HK-2 (cell line): ENCODE measurements at regions not wholly inside any gene's neighbourhood (a gene's known extent, or its start where the extent isn't known, plus 50 kb on each side); places are given as distances from the start of the nearest gene placed in this dataset.

Source experiments
- DNase-seq: peaks from one replicate; pipeline ENCODE4 v3.0.0-alpha.2; 2018; ENCODE audit not compliant: unreplicated experiment

GRCh38 chr7:55690-56248 is 136.6 kb upstream of the FAM20C start:
- no peak for DNase-seq

- DNase-seq: no peak
Measured at GRCh38 chr7:56291-56913, 136.0 kb upstream of the FAM20C start.

DNA sequence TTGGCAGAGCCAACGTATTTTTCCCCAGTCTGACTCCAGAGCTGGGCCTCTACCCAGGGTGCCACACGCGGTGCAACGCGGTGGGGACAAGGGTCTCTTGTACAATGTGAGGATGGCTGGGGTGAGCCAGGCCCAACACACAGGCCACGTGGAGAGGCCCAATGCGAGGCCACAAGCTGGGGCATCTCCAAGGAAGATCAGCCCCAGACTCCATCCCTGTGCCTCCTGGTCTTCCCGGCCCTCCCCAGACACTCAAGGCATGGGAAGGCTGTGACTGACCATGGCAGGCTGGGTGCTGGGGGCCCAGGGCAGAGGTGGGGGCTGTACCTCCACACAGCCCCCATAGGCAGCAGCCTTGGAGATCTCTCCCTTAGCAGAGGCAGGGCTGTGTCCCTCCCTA is 135.3 kb upstream of the FAM20C start:
- DNase-seq: no peak

DNA sequence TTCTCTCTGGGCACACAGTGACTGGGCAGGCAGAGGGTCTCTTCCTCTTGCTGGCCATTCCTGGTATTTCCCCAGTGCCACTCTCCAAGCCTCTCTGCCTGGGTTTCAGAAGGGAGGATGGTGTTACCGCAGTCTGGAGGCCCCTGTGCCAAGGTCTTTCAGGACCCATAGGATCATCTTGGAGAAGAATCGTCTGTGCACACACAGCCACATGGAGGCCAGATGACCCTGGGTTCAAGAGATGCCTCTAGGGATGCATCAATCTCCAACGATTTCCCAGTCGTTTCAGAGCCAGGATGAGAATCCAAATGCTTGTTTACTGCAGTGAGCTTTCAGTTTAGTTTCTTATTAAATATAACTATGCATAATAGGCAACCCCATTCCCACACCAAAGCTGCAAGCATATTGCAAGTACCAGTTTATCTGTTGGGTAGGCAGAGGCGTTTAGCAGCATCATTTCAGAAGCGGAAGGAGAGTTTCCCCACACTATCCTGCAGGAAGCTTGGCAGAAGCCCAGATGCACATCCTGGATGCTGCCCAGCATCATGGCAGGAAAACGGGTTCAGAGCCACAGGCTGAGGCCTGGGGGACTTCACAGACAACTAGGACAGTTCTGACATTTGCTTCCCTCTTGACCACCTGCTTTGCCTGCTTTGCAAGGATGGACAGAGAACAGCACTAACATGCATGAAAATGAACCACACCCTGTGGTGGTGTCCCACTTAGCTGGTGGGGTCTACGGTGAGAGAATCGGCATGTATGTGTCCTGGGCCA is 134.7 kb upstream of the FAM20C start:
- no peak for DNase-seq

DNA sequence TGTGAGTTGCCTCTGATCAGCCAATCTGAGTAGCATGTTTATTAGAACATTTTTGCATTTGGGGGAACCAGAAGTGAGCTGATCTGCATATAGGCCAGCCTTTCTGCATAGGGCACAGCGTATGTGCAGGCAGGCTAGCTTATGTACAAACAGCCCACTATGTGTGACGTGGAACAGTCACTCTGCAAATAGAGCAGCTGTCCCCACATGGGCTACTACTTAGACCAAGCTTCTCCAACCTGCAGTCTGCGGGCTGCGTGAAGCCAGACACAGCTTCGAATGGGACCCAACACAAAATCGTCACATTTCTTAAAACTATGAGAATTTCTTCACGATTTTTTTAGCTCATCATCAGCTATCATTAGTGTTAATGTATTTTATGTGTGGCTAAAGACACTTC is 134.1 kb upstream of the FAM20C start:
- DNase-seq: no peak

GRCh38 chr7:59079-60016 is 133.0 kb upstream of the FAM20C start:
- no peak for DNase-seq

DNA sequence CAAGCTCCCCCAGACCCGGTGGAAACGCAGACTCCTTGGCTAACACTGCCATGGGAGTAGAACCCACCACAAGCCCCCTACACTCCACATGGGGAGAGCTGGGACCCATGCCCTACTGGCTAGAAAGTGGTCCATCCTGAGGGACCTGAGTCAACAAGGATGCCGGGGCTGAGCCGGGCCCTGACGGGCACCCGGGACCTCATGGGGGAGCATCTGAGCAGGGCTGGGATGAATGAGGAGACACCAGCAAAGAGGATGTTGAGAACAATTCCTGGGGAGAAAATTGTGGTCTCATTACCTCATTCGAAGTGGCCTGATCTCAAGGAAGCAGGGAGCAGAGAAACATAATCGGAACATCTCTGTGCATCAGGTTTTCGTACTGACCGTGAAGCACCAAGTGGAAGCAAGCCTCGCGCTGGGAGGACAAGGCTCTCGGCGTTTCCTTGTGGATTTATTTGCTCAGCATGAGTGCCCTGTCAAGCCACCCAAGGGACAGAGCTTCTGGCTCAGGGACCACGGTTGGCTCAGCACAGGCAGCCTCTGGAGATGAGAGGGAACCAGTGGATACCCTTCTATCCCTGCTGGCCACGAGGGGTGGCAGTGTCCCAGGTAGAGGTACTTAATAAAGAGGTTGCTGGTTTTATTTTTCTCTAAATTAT is 132.2 kb upstream of the FAM20C start:
- no peak for DNase-seq

- DNase-seq: no peak
Measured at GRCh38 chr7:60706-61105, 131.7 kb upstream of the FAM20C start.

DNA sequence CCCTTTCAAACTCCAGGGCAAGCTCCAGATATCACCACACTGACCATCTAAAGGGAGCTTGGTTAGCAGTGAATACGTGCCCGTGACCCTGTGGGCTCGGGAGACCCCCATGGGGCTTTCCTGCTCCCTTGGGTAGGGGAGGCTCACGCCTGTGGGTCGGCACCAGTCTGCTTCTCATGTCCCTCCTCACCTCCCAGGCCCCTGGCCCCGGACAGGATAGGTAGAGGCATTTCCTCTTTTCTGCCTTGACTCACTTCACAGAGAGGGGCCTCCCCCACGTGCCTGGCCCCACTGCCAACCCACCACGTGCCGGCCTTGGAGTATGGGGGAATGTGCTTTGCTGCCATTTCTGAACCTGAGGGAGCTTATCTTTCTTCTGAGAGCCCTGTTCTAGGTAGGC is 131.3 kb upstream of the FAM20C start:
- DNase-seq: no peak

- DNase-seq: no peak
Measured at GRCh38 chr7:61576-62360, 130.6 kb upstream of the FAM20C start.

DNA sequence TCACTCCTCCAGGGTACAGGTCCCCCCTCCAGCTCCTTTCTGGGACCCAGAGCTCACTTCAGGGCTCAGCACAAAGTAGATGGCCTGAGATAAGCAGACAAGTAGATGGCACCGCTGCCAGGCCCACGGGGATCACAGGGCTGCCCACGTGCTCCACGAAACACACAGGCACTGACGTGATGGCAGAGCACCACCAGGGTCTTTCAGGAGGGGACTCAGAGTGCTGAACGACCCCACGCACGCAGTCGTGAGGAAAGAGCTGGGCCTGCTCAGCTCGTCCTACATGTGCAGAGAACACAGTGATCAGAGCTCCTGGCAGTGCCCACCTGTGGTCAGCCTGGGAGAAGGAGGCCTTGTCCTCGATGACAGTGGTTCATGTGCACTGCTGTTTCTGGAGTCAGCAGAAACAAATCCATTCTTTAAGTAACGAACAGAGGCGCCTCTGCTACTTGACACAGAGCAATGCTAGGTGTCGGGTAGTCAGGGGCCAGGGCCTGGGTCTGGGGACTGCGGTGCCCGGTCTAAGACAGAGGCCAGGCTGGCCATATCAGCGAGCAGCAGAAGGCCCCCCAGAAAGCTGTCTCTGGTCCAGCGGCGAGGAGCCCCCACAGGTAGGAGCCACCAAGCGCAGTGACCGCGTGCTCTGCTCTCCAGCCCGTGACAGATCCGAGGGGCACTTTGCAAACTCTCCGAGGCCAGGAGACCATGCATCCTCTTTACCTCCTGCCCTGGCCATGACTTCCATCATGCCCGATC is 129.8 kb upstream of the FAM20C start:
- DNase-seq: no peak

DNA sequence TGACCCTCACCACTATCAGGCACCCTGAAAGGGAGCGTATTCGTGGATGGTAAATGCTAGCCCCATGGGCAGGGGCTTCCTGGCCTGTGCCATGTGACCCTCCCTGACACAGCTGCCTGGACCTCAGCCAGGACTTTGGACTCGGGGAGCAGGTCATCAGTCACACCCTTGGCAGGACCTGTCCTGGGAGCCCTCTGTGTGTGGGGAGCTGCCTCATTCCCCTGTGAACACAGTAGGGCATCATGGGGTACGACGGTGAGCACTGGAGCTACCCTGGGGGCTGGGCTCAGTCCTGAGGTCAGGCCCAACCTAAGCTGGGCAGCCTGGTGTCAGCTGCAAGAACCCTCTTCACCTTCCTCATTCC is 129.3 kb upstream of the FAM20C start:
- DNase-seq: no peak

- DNase-seq: no peak
Measured at GRCh38 chr7:63521-64021, 128.8 kb upstream of the FAM20C start.

- DNase-seq: no peak
Measured at GRCh38 chr7:64098-64915, 128.1 kb upstream of the FAM20C start.

- DNase-seq: no peak
Measured at GRCh38 chr7:64916-65341, 127.4 kb upstream of the FAM20C start.

- no peak for DNase-seq
Measured at GRCh38 chr7:65554-65953, 126.8 kb upstream of the FAM20C start.

DNA sequence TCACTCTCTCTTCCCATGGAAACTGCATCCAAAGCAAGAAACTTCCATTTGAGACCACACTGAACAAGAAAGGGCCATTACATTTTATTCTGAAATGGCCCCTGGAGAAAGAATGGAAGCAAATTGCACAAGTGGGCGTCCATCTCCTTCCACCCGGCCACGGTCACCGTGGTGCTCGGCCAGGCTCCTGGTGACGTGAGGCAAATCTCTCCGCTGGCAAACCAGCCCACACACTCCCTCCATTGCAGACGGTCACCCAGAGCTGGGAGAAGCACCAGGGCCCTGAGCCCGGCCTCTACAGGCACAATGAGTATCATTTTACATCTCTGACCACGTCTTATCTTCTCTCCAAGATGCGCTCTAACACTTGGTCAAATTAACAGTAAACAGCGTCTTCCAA is 126.1 kb upstream of the FAM20C start:
- DNase-seq: no peak

DNA sequence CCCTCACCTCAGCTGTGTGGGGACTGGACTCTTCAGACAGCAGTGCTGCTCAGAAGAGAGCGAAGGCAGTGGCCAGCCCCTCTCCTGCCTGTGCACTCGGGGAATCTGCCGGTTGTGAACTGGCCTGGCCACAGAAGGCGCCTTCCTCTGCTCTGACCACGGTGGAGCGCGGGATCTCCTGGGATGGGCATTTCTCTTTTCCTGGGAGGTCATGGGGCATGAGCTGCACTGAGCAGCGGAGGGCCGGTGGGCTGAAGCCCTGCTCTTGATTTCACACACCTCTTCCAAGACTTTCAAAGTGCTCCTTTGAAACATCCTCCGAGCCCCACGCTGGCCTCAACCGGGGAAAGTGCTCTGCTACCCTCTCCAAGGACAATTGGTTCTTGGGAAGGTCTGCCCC is 125.6 kb upstream of the FAM20C start:
- no peak for DNase-seq
